ENCODE measurements at regions not wholly inside any gene's neighbourhood (a gene's known extent, or its start where the extent isn't known, plus 50 kb on each side); places are given as distances from the start of the nearest gene placed in this dataset.

DNA sequence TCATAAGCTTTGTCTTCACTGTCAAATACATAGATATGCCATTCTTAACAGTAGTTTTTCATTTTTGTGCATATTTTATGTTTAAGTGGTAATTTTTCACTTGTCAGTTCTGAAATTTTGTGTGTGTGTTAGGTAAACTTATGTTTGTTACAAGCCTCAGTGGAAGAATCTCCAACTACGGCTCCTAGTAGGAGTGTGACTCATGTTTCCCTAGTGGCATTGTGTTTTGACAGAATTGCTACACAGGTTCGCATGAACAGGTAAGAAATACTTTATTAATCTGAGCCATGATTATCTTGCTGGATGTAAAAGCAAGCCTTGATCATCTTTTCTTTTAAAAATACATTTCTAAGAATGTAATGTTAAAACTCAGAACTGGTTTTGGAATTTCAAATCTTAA, 94.4 kb downstream of the BLTP1 start:
- TF ChIP-seq POLR2A (IDR thresholded peaks at IDR 0.05) (no peak), CTCF (IDR thresholded peaks at IDR 0.05) (no peak)

Data from heart left ventricle (tissue), 13 donors.